ENCODE measurements at regions not wholly inside any gene's neighbourhood (a gene's known extent, or its start where the extent isn't known, plus 50 kb on each side); places are given as distances from the start of the nearest gene placed in this dataset.

DNA sequence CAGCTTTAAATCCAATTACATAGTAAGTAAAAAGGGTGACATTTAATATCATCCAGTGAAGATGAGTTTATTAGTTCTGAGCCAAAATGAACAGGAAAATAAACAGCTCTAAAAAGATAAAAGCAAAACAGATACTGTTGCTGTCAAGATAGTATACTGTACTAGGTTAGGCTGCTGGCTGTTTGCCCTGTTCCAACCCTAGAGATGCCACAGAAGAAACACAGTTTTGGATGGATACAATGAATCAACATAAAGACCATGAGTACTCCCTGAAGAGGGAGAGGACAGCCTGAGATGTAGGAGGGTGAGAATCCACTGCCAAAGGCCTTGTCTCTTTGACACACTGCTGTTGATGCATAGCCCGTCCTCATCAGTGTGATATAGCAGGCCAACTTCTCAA, 1302.7 kb downstream of the EFNA5 start:
- Mint-ChIP-seq H3K4me1 (ENCODE audit: low read depth) (no peaks in the 10 kb centered on the region), H3K27ac (no peak overlapping the region), H3K27me3 (ENCODE audit: low read depth) (no peaks in the 10 kb centered on the region), H3K9me3 (peaks cover 16% of the 10 kb centered on the region), H3K36me3 (ENCODE audit: low read depth) (no peaks in the 10 kb centered on the region), H3K4me3 (no peak overlapping the region)
- DNase-seq, result no peak
- CTCF ChIA-PET, result no interaction called here
- intact Hi-C loops (cut with micrococcal nuclease), result no loop called here

DNA sequence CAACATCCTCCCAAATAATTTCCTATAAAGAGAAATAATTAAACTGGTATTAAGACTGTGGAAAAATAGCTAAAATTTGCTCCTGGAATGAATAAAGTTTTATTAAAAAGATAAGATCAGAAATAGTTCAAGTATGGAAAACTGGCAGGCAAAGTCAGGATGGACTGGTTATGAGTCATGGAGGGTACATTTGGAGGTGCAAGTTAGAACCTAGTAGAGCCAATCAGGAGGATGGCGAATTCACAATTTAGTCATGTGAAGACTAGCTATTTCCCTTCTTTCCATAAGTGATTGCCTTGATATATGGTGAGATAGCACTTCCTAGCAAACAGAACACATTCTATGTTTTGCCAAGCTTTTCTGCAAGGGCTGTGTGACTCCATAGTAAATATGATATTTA, 1303.5 kb downstream of the EFNA5 start:
- no peak overlapping the region for H3K27ac Mint-ChIP-seq
- H3K27me3 Mint-ChIP-seq (ENCODE audit: low read depth), result no peaks in the 10 kb centered on the region
- H3K36me3 Mint-ChIP-seq (ENCODE audit: low read depth), result no peaks in the 10 kb centered on the region
- no peak for DNase-seq
- CTCF ChIA-PET, result no interaction called here
- H3K4me1 Mint-ChIP-seq (ENCODE audit: low read depth), result no peaks in the 10 kb centered on the region
- H3K9me3 Mint-ChIP-seq, result peaks cover 22% of the 10 kb centered on the region
- intact Hi-C loops (cut with micrococcal nuclease), result no loop called here
- H3K4me3 Mint-ChIP-seq, result no peak overlapping the region

DNA sequence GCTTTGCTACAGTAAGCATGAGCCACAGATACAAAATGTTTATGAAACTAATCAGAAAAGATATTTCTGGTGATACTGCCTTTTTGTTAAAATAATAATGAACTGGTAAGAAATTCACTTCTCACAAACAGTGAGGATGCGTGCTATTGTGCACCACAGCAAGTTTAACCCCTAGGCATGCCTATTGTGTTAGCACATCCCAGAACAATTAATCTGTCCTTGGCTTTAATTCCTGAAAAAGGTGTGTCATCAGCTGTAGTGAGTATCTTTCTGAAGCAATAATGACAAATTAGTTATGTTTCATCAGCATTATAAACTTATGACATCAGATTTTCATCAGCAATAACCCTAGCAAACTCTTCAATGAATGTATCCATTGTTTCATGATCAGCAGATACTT, 1307.2 kb downstream of the EFNA5 start:
- Mint-ChIP-seq H3K4me3 (no peak overlapping the region), H3K27ac (no peak overlapping the region), H3K9me3 (peaks cover 14% of the 10 kb centered on the region), H3K27me3 (ENCODE audit: low read depth) (no peaks in the 10 kb centered on the region), H3K36me3 (ENCODE audit: low read depth) (no peaks in the 10 kb centered on the region), H3K4me1 (ENCODE audit: low read depth) (no peaks in the 10 kb centered on the region)
- intact Hi-C loops (cut with micrococcal nuclease), result no loop called here
- CTCF ChIA-PET, result no interaction called here
- DNase-seq, result no peak

DNA sequence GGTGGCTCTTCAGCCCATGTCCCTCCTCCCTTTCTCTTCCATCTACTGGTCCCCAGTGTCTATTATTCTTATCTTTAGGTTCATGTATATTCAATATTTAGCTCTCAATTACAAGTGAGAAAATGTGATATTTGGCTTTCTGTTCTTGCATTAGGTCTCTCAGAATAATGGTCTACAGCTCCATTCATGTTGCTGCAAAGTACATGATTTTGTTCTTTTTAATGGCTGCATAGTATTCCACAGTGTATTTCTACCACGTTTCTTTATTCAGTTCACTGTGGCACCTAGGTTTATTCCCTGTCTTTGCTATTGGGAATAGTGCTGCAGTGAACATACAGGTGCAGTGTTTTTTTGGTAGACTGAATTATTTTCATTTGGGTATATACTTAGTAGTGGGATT, 1308.8 kb downstream of the EFNA5 start:
- CTCF ChIA-PET, result no interaction called here
- Mint-ChIP-seq H3K27me3 (ENCODE audit: low read depth) (no peaks in the 10 kb centered on the region), H3K4me3 (no peak overlapping the region), H3K9me3 (peaks cover 14% of the 10 kb centered on the region), H3K27ac (no peak overlapping the region), H3K4me1 (ENCODE audit: low read depth) (no peaks in the 10 kb centered on the region), H3K36me3 (ENCODE audit: low read depth) (no peaks in the 10 kb centered on the region)
- no peak for DNase-seq
- intact Hi-C loops (cut with micrococcal nuclease), result no loop called here

DNA sequence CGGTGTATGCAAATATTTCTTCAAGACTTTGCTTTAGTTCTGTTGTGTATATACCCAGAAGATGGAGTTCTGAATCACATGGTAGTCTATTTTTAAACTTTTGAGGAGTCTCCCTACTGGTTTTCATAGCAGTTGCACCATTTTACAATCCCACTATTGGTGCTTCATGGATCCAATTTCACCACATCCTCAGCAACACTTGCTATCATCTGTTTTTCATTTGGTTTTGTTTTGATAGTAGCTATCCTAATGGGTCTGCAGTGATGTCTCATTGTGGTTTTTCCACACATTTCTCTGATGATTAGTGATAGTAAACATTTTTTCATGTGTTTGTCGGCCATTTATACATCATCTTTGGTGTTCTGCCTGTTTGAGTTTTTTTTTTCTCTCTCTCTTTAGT, 1339.3 kb downstream of the EFNA5 start:
- H3K9me3 Mint-ChIP-seq, result peaks cover 12% of the 10 kb centered on the region
- H3K4me3 Mint-ChIP-seq, result no peak overlapping the region
- CTCF ChIA-PET, result no interaction called here
- no peak for DNase-seq
- no peak overlapping the region for H3K27ac Mint-ChIP-seq
- intact Hi-C loops (cut with micrococcal nuclease), result no loop called here
- no peaks in the 10 kb centered on the region for H3K27me3 Mint-ChIP-seq (ENCODE audit: low read depth)
- H3K4me1 Mint-ChIP-seq (ENCODE audit: low read depth), result no peaks in the 10 kb centered on the region
- no peaks in the 10 kb centered on the region for H3K36me3 Mint-ChIP-seq (ENCODE audit: low read depth)

DNA sequence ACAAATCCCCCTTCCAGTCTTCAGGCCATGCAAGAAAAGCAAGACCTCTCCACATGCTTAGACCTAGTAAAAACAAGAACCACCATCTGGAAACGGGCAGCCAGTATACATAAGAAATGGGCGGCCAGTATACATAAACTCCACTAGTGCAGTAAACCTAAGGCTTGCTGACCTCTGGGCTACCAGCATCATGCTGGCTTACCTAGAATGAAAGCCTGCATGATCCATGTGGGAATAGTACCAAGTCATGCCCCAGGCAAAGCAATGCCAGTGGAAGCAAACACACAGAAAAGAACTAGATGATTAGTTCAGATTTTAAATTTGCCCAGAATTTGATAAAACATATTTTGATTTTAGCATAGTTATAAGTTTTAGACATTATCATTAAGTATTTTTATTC, 1346.4 kb downstream of the EFNA5 start:
- Mint-ChIP-seq H3K4me1 (ENCODE audit: low read depth) (no peaks in the 10 kb centered on the region), H3K4me3 (no peak overlapping the region), H3K36me3 (ENCODE audit: low read depth) (no peaks in the 10 kb centered on the region), H3K27me3 (ENCODE audit: low read depth) (no peaks in the 10 kb centered on the region), H3K9me3 (peaks cover 6% of the 10 kb centered on the region), H3K27ac (no peak overlapping the region)
- DNase-seq, result no peak
- CTCF ChIA-PET, result no interaction called here
- intact Hi-C loops (cut with micrococcal nuclease), result no loop called here

DNA sequence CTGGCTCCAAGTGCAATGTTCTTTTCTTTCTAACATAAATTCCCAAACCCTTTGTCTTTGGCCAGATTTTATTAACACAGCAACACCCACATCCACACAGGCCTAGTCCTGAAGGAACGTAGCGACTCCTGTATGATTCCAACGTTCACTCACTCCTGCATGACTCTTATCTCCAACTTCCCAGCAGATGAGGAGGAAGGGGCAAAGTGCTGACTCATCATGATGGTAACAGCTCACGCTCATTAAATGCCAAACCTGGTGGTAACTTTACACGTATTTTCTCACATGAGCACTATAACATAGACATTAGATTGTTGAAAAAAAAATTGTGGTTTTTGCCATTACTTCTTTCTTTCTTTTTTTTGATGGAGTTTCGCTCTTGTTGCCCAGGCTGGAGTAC, 1349.5 kb downstream of the EFNA5 start:
- Mint-ChIP-seq H3K9me3 (peaks cover 10% of the 10 kb centered on the region), H3K36me3 (ENCODE audit: low read depth) (no peaks in the 10 kb centered on the region), H3K4me3 (no peak overlapping the region), H3K4me1 (ENCODE audit: low read depth) (no peaks in the 10 kb centered on the region), H3K27me3 (ENCODE audit: low read depth) (no peaks in the 10 kb centered on the region), H3K27ac (no peak overlapping the region)
- intact Hi-C loops (cut with micrococcal nuclease), result no loop called here
- CTCF ChIA-PET, result no interaction called here
- DNase-seq, result no peak

DNA sequence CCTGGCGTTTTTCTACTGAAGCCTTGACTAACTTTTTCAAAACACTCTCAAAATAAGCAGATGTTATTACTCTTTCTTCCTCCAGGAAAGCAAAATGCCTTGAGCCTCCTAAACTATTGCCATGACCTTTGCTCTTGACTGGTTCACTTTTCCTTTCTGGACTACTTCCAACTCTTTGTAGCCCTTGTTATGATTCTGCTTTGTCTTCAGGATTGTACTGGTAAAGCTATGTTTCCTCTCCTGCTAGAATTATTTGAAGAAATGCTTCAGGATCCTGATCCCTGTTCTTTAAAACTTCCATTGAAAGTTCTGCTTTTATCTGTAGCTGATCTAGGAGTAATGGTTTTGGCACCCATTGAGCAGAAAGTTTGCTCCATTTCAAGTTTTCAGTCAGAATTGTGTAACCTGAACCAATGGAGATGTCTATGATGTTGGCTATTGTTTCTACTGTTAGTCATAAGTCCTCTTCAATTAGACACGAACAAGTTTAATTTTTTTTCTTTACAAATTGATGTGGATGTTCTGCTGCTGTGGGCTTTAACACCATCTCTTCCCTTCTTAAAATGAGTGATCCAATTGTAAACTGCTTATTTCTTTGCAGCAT, 1356.4 kb downstream of the EFNA5 start:
- H3K27ac Mint-ChIP-seq, result no peak overlapping the region
- H3K36me3 Mint-ChIP-seq (ENCODE audit: low read depth), result no peaks in the 10 kb centered on the region
- intact Hi-C loops (cut with micrococcal nuclease), result no loop called here
- H3K27me3 Mint-ChIP-seq (ENCODE audit: low read depth), result no peaks in the 10 kb centered on the region
- H3K4me1 Mint-ChIP-seq (ENCODE audit: low read depth), result no peaks in the 10 kb centered on the region
- H3K9me3 Mint-ChIP-seq, result peaks cover 5% of the 10 kb centered on the region
- no peak overlapping the region for H3K4me3 Mint-ChIP-seq
- CTCF ChIA-PET, result no interaction called here
- no peak for DNase-seq

DNA sequence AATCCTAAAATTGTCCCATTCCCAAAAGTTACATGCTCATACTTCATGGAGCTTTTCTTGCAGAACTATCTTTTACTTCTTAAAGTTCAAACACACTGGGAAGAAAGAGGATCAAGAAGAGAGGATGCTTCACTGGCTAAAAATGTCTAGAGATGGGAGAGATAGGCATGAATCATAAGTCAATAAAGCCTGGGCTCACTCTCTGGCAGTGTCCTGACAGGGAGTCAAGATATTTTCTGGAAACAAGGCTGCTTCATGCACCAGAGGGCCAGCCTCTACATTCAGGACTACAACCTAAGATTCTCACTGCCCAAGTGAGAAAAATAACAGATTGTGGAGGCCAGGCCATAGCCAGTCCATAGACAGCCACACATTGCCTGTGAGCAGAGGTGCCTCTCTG, 1358.4 kb downstream of the EFNA5 start:
- Mint-ChIP-seq H3K4me3 (no peak overlapping the region), H3K27me3 (ENCODE audit: low read depth) (no peaks in the 10 kb centered on the region), H3K36me3 (ENCODE audit: low read depth) (no peaks in the 10 kb centered on the region), H3K4me1 (ENCODE audit: low read depth) (no peaks in the 10 kb centered on the region), H3K9me3 (peaks cover 2% of the 10 kb centered on the region), H3K27ac (no peak overlapping the region)
- CTCF ChIA-PET, result no interaction called here
- DNase-seq, result no peak
- intact Hi-C loops (cut with micrococcal nuclease), result no loop called here

DNA sequence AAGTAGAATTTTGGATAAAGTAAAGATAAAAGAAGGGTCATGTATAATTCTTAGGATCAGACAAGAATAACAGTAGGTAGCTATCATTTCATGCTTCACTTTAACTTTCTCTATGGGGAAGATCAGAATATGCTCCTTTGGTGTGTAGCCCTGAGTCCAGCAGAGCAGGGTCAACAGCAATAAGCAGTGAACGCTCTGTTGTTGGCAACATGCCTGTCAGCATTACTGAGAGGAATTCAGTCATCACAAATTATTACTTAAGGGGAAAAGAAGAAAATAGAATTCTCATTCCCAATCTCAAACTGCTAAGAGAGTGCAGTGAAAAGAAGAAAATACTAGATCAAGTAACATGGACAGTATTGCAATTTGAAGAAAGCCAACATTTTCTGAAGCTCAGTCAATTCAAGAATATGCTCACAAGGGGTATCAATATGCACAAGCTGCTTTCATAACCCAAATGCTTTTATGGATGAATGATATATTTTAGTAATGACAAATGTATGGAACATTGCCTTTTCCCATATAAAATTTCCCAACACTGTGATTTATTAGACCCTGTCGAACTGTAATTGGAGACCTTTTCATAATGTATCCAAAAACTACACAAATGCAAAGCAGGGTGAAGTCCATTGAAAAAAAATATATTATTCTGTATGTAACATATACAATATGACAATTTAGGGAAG, 1359.4 kb downstream of the EFNA5 start:
- Mint-ChIP-seq H3K4me1 (ENCODE audit: low read depth) (no peaks in the 10 kb centered on the region), H3K27ac (no peak overlapping the region), H3K36me3 (ENCODE audit: low read depth) (no peaks in the 10 kb centered on the region), H3K27me3 (ENCODE audit: low read depth) (no peaks in the 10 kb centered on the region), H3K9me3 (no peaks in the 10 kb centered on the region), H3K4me3 (no peak overlapping the region)
- CTCF ChIA-PET, result no interaction called here
- intact Hi-C loops (cut with micrococcal nuclease), result no loop called here
- DNase-seq, result no peak

DNA sequence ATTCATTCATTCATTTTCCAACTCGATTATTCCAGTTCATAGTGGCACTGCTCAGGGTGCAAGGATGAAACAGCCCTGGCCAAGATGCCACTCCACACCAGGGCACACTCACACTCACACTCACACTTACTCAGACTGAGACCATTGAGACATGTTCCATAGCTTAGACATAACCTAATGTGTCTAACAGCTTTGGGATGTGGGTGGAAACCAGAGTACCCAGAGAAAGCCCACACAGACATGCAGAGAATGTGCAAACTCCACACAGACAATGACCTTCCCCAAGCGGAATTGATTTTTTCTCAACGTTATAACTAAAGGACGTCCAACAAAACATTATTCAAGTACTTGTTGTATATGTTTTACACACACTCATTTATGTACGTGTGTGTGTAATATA, 1363.5 kb downstream of the EFNA5 start:
- Mint-ChIP-seq H3K27me3 (ENCODE audit: low read depth) (no peaks in the 10 kb centered on the region), H3K36me3 (ENCODE audit: low read depth) (no peaks in the 10 kb centered on the region), H3K4me1 (ENCODE audit: low read depth) (no peaks in the 10 kb centered on the region), H3K27ac (no peak overlapping the region), H3K9me3 (no peaks in the 10 kb centered on the region), H3K4me3 (no peak overlapping the region)
- DNase-seq, result no peak
- intact Hi-C loops (cut with micrococcal nuclease), result no loop called here
- CTCF ChIA-PET, result no interaction called here

DNA sequence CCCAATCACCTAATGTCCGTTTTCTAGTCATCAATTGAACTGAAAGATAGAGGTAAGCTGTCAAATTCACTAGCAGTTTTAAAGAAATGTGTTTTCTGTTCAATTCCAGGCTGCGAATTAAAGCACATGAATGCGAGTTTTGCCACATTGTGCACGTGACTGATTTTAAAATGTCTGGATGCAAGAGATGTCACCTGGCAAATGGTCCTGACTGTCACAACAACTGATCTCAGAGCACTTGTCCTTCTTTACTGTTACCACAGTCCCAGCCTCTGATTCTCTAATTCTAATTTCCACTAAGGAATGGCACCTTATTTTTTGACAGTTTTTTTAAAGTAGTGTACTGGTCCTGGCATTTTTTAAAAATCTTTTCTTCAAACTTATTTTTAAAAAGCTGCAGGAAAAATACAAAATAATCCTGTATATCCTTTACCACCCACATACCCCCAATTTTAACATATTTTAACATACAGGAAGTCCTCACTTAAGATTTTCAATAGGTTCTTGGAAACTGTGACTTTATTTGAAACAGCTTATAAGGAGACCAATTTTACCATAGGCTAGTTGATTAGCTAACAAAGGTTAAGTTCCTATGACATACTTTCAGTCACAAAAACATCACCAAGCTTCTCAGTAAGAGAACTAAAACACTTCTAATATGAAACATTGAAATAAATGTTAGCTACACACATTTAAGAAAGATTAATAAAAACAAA, 1364.3 kb downstream of the EFNA5 start:
- Mint-ChIP-seq H3K36me3 (ENCODE audit: low read depth) (no peaks in the 10 kb centered on the region), H3K4me1 (ENCODE audit: low read depth) (no peaks in the 10 kb centered on the region), H3K9me3 (no peaks in the 10 kb centered on the region), H3K4me3 (no peak overlapping the region), H3K27ac (no peak overlapping the region), H3K27me3 (ENCODE audit: low read depth) (no peaks in the 10 kb centered on the region)
- intact Hi-C loops (cut with micrococcal nuclease), result no loop called here
- CTCF ChIA-PET, result no interaction called here
- no peak for DNase-seq

DNA sequence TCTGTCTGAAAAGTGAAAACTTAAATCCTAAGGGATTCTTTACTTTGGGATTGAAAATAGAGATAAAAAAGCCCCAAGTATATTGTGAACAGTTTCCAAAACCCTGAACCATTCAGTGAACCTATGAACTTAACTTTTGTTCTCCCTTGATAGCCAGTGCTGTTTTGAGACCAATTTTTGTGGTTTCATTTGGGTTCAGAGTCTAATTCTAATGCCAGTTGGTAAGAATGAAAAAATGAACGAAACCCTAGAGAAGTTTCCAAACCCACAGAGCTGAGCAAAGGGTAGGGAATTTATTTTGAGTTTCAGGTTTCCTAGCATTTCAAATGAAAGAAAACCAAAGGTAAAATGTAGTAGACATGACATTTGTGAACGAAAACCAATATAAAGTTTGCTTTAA, 1366.8 kb downstream of the EFNA5 start:
- H3K27me3 Mint-ChIP-seq (ENCODE audit: low read depth), result no peaks in the 10 kb centered on the region
- H3K36me3 Mint-ChIP-seq (ENCODE audit: low read depth), result no peaks in the 10 kb centered on the region
- H3K4me3 Mint-ChIP-seq, result no peak overlapping the region
- H3K9me3 Mint-ChIP-seq, result no peaks in the 10 kb centered on the region
- CTCF ChIA-PET, result no interaction called here
- intact Hi-C loops (cut with micrococcal nuclease), result no loop called here
- H3K27ac Mint-ChIP-seq, result no peak overlapping the region
- H3K4me1 Mint-ChIP-seq (ENCODE audit: low read depth), result no peaks in the 10 kb centered on the region
- DNase-seq, result no peak

Data from activated naive CD4-positive, alpha-beta T cell treated with anti-CD3 and anti-CD28 coated beads for 36 hours (primary cell).